ENCODE measurements at regions not wholly inside any gene's neighbourhood (a gene's known extent, or its start where the extent isn't known, plus 50 kb on each side); places are given as distances from the start of the nearest gene placed in this dataset.

DNA sequence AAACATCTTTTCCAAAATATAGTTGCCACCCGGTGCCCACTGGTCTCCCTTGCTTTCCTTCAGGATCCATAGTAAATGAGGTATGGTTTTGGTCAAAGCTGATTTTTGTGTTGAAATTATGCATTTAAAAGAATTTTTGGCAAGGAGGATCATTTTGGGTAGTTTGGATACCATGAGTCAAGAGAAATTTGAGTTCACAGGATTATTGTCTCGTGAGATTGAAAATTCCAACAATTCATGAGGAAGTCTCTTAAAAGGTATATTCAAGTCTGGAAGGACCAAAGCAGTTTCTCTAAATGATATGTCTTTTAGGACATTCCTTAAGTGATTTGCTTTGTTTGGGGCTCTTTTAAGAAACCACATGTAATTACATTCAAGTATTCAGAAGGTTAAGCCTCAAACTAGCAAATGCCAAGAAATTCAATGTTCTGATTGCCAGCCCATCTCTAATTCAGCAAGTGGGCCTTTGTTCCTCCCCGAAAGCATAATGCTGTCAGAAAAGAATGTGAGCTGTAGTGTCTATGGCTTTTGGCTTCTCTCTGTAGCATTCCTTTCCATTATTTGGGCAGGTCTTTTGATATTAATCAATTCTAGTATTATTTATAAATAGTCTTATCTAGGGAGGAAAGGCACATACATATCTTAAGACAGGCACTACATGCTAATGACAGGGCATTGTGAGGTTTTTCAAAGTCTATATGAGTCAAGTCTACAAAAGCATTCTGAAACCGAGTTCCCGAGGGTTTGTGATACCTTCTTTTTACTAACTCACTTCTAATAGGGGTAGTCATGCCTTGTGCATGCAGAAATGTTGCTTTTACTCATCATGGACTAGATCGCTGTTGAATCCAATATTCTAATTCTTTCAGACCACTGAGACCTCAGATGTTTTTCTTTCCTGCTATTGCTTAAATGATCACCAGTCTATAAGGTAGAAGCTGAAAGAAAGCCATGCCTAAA lies 453.9 kb downstream of the ENC1 start:
- Mint-ChIP-seq H3K9me3 (peaks cover 5% of the 10 kb centered on the region), H3K27me3 (peaks cover 9 to 26% of the 10 kb centered on the region in 2 donors), H3K27ac (no peak overlapping the region), H3K4me1 (ENCODE audit: low read depth in 2 of 2) (no peaks in the 10 kb centered on the region), H3K4me3 (no peak overlapping the region), H3K36me3 (no peaks in the 10 kb centered on the region)
- DNase-seq (ENCODE audit: low spot score) (no peak), ATAC-seq (no peak)

DNA sequence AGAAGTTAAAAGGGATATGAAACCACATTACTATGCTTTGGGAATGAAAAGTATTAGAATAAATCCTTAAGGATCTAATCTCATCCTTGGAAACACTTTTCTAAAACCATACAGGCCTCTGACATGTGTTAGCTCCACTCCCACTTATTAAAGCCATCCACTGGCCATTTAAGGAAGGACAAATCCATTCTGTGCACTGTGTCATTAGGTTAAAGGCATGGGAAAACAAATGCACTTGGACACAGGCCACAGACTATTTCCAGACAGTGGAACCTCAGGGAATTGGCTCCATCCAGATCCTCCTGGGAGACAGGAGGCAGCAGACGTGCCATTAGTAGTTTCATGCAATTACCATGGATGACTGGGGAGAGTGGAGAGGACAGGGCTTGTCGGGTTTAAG lies 454.9 kb downstream of the ENC1 start:
- DNase-seq (ENCODE audit: low spot score): no peak
- peaks cover 5% of the 10 kb centered on the region for H3K9me3 Mint-ChIP-seq
- no peak for ATAC-seq
- no peak overlapping the region for H3K27ac Mint-ChIP-seq
- no peaks in the 10 kb centered on the region for H3K36me3 Mint-ChIP-seq
- H3K4me3 Mint-ChIP-seq: no peak overlapping the region
- H3K27me3 Mint-ChIP-seq: peaks cover 11 to 20% of the 10 kb centered on the region in 2 donors
- H3K4me1 Mint-ChIP-seq (ENCODE audit: low read depth in 2 of 2): no peaks in the 10 kb centered on the region

DNA sequence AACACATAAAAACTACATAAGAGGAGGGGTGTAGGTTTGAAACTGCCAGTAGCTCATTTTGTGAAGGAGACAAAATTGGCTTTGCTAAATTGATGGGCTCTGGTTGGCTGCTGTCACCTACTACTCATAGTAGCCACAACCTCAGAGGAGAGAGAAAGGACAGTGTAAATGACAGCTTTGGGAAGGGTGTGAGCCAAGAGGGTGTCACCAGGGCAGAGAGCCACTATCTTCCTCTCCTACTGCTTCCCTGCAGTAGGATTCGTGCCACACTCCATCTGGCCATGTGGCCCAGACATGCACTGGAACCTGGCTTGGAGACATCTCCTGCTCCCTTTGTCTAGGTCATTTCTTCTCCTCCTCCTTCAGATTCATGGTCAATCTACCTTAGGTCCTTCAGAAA lies 455.9 kb downstream of the ENC1 start:
- Mint-ChIP-seq H3K4me1 (ENCODE audit: low read depth in 2 of 2) (no peaks in the 10 kb centered on the region), H3K27me3 (peaks cover 11 to 18% of the 10 kb centered on the region in 2 donors), H3K27ac (no peak overlapping the region), H3K36me3 (no peaks in the 10 kb centered on the region), H3K9me3 (peaks cover 5% of the 10 kb centered on the region), H3K4me3 (no peak overlapping the region)
- DNase-seq (ENCODE audit: low spot score) (no peak), ATAC-seq (no peak)

DNA sequence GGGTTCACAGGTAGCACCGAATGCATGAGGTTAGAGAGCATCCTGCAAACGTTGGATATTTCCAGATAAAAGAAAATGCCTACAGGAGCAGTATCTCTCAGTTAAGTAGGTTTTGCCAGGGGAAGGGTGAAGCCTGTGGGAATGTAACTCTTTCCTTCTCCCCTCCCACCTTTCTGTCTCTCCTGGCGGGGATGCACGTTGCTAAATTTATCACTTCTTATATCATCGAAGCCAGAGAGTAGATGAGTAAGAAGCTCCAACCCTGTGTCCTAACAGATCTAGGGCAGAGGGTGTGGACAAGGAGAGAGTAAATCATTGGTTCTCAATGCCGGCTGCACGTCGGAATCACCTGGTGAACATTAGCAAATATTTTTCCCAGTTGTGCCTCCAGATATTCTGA lies 457.5 kb downstream of the ENC1 start:
- no peak for ATAC-seq
- no peak overlapping the region for H3K27ac Mint-ChIP-seq
- DNase-seq (ENCODE audit: low spot score): no peak
- H3K4me3 Mint-ChIP-seq: no peak overlapping the region
- H3K4me1 Mint-ChIP-seq (ENCODE audit: low read depth in 2 of 2): no peaks in the 10 kb centered on the region
- no peaks in the 10 kb centered on the region for H3K36me3 Mint-ChIP-seq
- H3K9me3 Mint-ChIP-seq: peaks cover 2% of the 10 kb centered on the region
- H3K27me3 Mint-ChIP-seq: peaks cover 11 to 16% of the 10 kb centered on the region in 2 donors

DNA sequence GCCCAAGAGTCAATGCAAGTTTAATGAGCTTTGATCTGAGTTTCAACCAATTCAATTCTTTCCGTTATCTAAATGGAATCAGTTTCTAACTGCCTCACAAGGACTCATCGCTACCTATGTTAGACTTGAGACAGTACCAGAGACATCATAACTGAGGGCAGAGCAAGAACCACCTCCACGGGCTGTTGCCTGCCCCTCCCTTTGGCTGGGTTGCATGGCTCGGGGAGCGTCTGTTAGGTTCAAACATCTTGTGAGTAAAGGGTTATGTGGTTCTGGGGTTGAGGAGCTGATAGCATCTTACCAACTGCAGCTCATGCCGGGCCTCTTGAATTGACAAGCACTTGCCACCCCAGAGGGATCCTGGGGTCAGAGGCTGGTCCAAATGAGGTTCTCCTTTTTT lies 457.9 kb downstream of the ENC1 start:
- Mint-ChIP-seq H3K4me3 (no peak overlapping the region), H3K4me1 (ENCODE audit: low read depth in 2 of 2) (no peaks in the 10 kb centered on the region)
- no peak for DNase-seq (ENCODE audit: low spot score)

DNA sequence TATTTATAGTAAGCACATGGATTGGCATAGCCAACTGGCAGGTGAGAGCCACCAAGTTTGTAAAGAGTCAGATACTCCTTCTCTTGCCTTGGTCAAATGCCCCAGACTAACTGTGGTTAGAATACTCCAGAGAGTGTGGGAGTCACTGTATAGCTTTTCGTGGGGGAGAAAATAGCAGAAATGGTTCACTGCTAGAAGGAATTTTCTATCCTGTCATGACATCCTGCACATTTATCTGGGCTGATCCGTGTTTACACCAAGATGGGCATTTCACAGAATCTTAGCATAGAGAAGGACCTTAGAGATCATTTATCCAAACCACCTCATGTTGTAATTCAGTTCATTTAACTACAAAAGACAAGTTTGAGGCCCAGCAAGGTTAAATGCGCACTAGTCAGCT lies 460.8 kb downstream of the ENC1 start:
- no peak for ATAC-seq
- Mint-ChIP-seq H3K4me1 (ENCODE audit: low read depth in 2 of 2) (no peaks in the 10 kb centered on the region), H3K9me3 (no peaks in the 10 kb centered on the region)

More for the DNA sequence above, 457.9 kb downstream of the ENC1 start:
- Mint-ChIP-seq H3K36me3 (no peaks in the 10 kb centered on the region), H3K9me3 (no peaks in the 10 kb centered on the region), H3K27me3 (peaks cover 7 to 16% of the 10 kb centered on the region in 2 donors), H3K27ac (no peak overlapping the region)
- ATAC-seq: no peak

DNA sequence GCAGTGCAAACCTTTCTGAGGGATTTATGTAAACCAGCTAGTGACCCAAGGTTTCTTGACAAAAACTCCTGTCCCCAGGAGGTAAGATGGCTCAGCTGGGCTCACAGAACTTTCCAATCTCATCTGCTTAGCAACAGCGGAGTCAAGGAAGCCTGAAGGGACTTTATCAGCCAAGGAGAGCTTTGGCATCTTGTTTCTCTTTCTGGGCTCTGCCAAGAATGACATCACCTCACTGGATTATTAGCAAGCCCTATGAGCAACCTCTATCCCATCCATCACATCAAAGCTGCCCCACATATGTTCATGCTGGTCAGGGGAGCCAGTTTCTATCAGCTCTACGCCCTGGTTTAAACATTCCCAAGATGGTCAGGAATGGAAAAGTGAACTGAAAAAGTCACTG lies 461.3 kb downstream of the ENC1 start:
- Mint-ChIP-seq H3K27ac (no peak overlapping the region), H3K9me3 (no peaks in the 10 kb centered on the region), H3K4me3 (no peak overlapping the region), H3K4me1 (ENCODE audit: low read depth in 2 of 2) (no peaks in the 10 kb centered on the region), H3K27me3 (peaks cover 6 to 15% of the 10 kb centered on the region in 2 donors), H3K36me3 (no peaks in the 10 kb centered on the region)
- ATAC-seq (no peak), DNase-seq (ENCODE audit: low spot score) (no peak)

More for the DNA sequence above, 460.8 kb downstream of the ENC1 start:
- H3K27me3 Mint-ChIP-seq: peaks cover 6 to 11% of the 10 kb centered on the region in 2 donors
- H3K27ac Mint-ChIP-seq: no peak overlapping the region
- no peaks in the 10 kb centered on the region for H3K36me3 Mint-ChIP-seq
- H3K4me3 Mint-ChIP-seq: no peak overlapping the region
- DNase-seq (ENCODE audit: low spot score): no peak

DNA sequence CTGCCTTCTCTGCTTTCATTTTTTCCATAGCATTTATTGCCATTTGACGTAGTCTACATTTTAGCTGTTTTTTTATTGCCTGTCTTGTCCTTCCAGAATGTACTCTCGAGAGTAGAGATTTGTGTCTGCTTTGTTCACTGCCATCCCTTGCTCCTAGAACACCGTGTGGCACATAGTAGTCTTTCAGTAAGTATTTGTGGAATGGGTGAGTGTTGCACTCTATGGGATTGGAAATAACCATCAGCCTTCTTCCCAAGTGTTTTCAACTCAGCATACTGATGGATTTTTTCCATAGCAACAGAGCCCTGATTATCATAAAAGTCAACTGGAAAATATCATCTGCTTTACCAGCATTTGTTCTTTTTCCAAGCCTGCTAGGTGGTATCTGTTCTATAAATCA lies 462.6 kb downstream of the ENC1 start:
- Mint-ChIP-seq H3K9me3 (no peaks in the 10 kb centered on the region), H3K27ac (no peak overlapping the region), H3K36me3 (no peaks in the 10 kb centered on the region)

DNA sequence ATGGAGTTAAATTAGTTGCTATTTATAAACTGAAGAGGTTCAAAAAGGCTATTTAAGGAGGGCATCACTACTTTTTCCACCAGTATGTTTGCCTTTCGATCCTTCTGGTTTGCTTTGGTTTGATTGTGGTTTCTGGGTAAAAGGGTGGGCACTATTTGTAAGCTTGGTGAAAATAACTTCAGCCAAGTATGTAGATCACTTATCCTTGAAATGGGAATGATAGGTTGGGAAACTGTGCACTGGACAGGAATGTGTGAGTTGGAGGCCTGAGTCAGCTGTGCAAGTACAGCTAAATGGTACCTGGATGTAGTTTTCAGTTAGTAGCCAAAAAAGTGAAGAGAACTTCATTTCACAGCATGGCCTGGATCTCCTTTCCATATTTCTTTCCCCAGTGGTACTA lies 466.2 kb downstream of the ENC1 start:
- Mint-ChIP-seq H3K36me3 (no peaks in the 10 kb centered on the region), H3K27me3 (peaks cover 12 to 15% of the 10 kb centered on the region in 2 donors), H3K27ac (no peak overlapping the region), H3K9me3 (no peaks in the 10 kb centered on the region), H3K4me3 (no peak overlapping the region), H3K4me1 (ENCODE audit: low read depth in 2 of 2) (no peaks in the 10 kb centered on the region)
- ATAC-seq (no peak), DNase-seq (ENCODE audit: low spot score) (no peak)

More for the DNA sequence above, 462.6 kb downstream of the ENC1 start:
- ATAC-seq (no peak), DNase-seq (ENCODE audit: low spot score) (no peak)
- H3K27me3 Mint-ChIP-seq: peaks cover 11 to 15% of the 10 kb centered on the region in 2 donors
- H3K4me3 Mint-ChIP-seq: no peak overlapping the region
- no peaks in the 10 kb centered on the region for H3K4me1 Mint-ChIP-seq (ENCODE audit: low read depth in 2 of 2)

DNA sequence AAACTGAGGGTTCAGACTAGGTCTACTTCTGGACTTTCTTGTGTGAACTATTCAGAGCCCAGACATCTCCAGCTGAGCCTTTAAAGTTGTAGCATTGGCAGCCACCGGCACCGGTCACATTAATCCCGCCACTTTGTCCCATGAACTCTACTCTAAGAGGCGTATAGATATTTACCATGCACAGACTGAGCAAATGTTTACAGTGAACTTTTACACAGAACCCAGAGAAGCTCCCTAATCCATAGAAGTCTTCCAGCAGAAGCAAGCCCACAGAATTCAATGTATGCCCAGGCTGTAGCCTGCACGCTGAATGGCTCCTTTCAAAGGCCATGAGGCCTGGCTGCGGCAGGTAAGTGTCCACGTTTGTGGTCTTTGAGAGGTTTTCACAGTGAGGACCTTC lies 466.9 kb downstream of the ENC1 start:
- Mint-ChIP-seq H3K27ac (no peak overlapping the region), H3K9me3 (no peaks in the 10 kb centered on the region), H3K4me3 (no peak overlapping the region), H3K4me1 (ENCODE audit: low read depth in 2 of 2) (no peaks in the 10 kb centered on the region), H3K27me3 (peaks cover 12 to 15% of the 10 kb centered on the region in 2 donors), H3K36me3 (no peaks in the 10 kb centered on the region)
- ATAC-seq: no peak
- no peak for DNase-seq (ENCODE audit: low spot score)

DNA sequence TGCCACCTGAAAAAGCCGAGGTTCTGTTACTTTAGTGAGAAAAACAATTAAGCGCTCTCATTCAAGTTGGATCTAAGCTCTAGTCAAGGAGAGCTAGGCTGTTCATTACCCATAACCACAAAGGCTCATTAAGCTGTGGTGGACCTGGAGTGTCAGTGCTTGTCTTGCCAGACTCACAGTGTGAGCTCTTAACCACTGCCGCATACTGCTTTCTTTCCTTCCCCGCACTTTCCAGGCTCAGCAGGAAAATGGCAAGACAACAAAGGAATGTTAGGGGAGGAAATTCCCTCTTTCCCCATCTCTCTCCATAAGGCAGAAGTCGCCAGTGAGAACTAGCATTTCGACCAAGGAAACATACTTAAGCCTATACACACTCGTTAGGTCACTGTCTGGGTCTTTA lies 467.3 kb downstream of the ENC1 start:
- Mint-ChIP-seq H3K9me3 (no peaks in the 10 kb centered on the region), H3K27me3 (peaks cover 12 to 15% of the 10 kb centered on the region in 2 donors), H3K4me3 (no peak overlapping the region), H3K4me1 (ENCODE audit: low read depth in 2 of 2) (no peaks in the 10 kb centered on the region), H3K27ac (no peak overlapping the region), H3K36me3 (no peaks in the 10 kb centered on the region)
- no peak for ATAC-seq
- no peak for DNase-seq (ENCODE audit: low spot score)

DNA sequence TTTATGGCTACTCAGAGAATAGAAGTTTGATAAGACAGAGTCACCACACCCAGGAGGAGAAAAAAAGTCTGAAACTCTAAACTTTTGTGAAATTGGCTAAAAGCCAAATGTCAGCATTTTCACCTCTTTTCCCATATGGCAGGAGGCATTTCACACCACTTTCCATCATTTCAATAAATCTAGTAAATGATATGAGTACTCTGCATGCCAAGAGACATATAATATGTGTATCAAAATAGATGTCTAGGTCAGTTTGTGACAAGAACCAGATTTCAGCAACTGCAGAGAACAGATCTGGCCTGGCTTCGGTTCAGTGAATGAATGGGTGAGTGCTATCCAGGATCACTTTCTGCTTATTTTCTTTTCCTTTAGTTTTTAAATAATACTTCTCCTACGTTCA lies 470.8 kb downstream of the ENC1 start:
- DNase-seq (ENCODE audit: low spot score) (no peak), ATAC-seq (no peak)
- no peaks in the 10 kb centered on the region for H3K9me3 Mint-ChIP-seq
- H3K4me1 Mint-ChIP-seq (ENCODE audit: low read depth in 2 of 2): no peaks in the 10 kb centered on the region
- no peak overlapping the region for H3K27ac Mint-ChIP-seq
- H3K36me3 Mint-ChIP-seq: no peaks in the 10 kb centered on the region
- H3K27me3 Mint-ChIP-seq: peaks cover 4 to 8% of the 10 kb centered on the region in 2 donors
- H3K4me3 Mint-ChIP-seq: no peak overlapping the region

DNA sequence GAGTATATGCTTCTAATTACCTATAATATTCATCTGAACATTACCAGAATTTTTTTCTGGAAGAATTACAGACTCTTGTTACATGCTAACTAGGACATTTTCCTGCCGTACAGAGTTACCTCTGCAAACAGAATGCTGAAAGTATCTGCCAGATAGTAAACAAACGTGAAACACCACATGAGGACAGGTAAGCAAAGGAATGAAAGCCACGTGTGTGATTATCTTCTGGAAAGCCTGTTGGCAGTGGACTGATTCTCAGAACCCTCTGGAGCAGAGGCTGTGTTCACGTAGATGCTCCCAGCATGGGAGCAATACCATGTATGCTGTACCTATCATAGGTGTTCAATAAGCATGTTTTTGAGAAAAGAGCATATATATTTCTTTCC lies 472.6 kb downstream of the ENC1 start:
- Mint-ChIP-seq H3K36me3 (no peaks in the 10 kb centered on the region), H3K4me1 (ENCODE audit: low read depth in 2 of 2) (no peaks in the 10 kb centered on the region), H3K4me3 (no peak overlapping the region), H3K27ac (no peak overlapping the region), H3K27me3 (peaks cover 0 to 3% of the 10 kb centered on the region in 2 donors), H3K9me3 (no peaks in the 10 kb centered on the region)
- DNase-seq (ENCODE audit: low spot score) (no peak), ATAC-seq (no peak)

DNA sequence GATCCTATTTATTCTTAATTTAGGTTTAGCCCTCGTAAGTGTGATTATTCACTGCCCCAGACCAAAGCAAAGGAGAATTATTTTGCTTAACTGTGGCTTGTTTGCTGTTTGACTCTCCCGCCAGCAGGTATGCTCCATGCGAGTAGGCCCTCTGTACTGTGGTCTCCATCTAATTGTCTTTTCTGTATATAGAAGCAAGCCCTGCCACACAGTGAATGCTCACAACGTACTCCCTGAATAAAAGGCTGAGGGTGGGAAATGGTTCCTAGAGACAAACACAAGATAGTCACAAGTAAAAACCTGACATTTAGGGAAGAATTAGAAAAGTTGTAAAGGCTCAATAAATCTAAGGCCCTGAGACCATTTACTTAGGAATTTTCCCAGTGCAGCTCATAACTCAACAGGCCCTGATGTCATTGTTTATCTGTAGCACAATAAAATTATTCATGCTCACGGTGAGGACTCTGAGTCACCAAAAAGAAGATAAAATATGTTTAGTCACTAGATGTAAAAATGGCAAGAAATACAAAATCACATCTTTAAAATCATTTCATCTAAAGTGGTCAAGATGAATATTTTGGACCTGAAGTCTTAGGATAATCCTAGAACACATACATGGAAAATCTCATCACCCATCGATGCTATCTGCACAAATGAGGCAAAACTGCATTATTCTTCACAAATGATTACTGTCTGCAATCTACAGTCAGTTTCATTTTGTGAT lies 473.2 kb downstream of the ENC1 start:
- no peaks in the 10 kb centered on the region for H3K9me3 Mint-ChIP-seq
- H3K27me3 Mint-ChIP-seq: peaks cover 0 to 3% of the 10 kb centered on the region in 2 donors
- DNase-seq (ENCODE audit: low spot score) (no peak), ATAC-seq (no peak)
- no peak overlapping the region for H3K27ac Mint-ChIP-seq
- H3K4me3 Mint-ChIP-seq: no peak overlapping the region
- H3K36me3 Mint-ChIP-seq: no peaks in the 10 kb centered on the region
- H3K4me1 Mint-ChIP-seq (ENCODE audit: low read depth in 2 of 2): no peaks in the 10 kb centered on the region
